Ascending aorta (tissue), 2 donors: ENCODE measurements at regions not wholly inside any gene's neighbourhood (a gene's known extent, or its start where the extent isn't known, plus 50 kb on each side); places are given as distances from the start of the nearest gene placed in this dataset.

Experiments used
- DNase-seq, 2 donors: peaks; one replicate each; pipeline ENCODE4 v3.0.0-alpha.2; 2019; ENCODE audit warnings: low spot score in 2 of 2
- H3K27ac ChIP-seq, 2 donors: fragments of 200-600 bp; sonication (generic); one replicate each; pipeline ENCODE4 v1.5.1; 2016 to 2017; ENCODE audit warnings: mild to moderate bottlenecking in 1 of 2
- H3K27me3 ChIP-seq: fragments of 200-600 bp; sonication (generic); one replicate; pipeline ENCODE4 v1.5.1; 2017
- H3K36me3 ChIP-seq, 2 donors: fragments of 200-600 bp; sonication (generic); one replicate each; pipeline ENCODE4 v1.5.1; 2016
- H3K4me1 ChIP-seq, 2 donors: fragments of 200-600 bp; sonication (generic); one replicate each; pipeline ENCODE4 v1.5.1; 2016 to 2017; ENCODE audit warnings: mild to moderate bottlenecking in 1 of 2
- H3K4me3 ChIP-seq, 2 donors: fragments of 200-600 bp; sonication (generic); one replicate each; pipeline ENCODE4 v1.5.1; 2016 to 2017; ENCODE audit warnings: mild to moderate bottlenecking in 1 of 2
- H3K9me3 ChIP-seq, 2 donors: fragments of 200-600 bp; sonication (generic); one replicate each; pipeline ENCODE4 v1.5.1; 2016
- CTCF ChIP-seq, 3 experiments: fragments of 200-600 bp in 2 of 3; fragments of 450-650 bp in 1 of 3; sonication (generic) in 2 of 3; IDR thresholded peaks; one replicate each; pipeline ENCODE4 v1.5.1; 2016 to 2019; ENCODE audit warnings: antibody characterized with exemption in 3 of 3, mild to moderate bottlenecking in 1 of 3, moderate library complexity in 1 of 3
- intact Hi-C: fragments of 100-400 bp; cut with DNase I; formaldehyde crosslinking; loops from one replicate; pipeline ENCODE4 v1.15.1; 2023

GRCh38 chr14:50020799-50021198 lies 95.6 kb downstream of the VCPKMT start:
- Histone ChIP-seq H3K4me3 (no peak overlapping the region), H3K36me3 (no peaks in the 10 kb centered on the region), H3K9me3 (peaks cover 0 to 10% of the 10 kb centered on the region in 2 donors), H3K27me3 (no peaks in the 10 kb centered on the region), H3K4me1 (peaks cover 7 to 53% of the 10 kb centered on the region in 2 donors), H3K27ac (peak overlapping the region; percentile 79 to 80)
- TF ChIP-seq CTCF (IDR thresholded peaks at IDR 0.05) = no peak
- DNase-seq = peak in 1 of 2 donors; percentile 75
- intact Hi-C loops = loop anchor here (2.0 kb wide), 2 partner anchors 34 to 40 kb away; no protein-coding TSS in a partner anchor

- H3K27me3 ChIP-seq = no peaks in the 10 kb centered on the region
- H3K36me3 ChIP-seq = no peaks in the 10 kb centered on the region
- DNase-seq = no peak
- H3K4me3 ChIP-seq = no peak overlapping the region
- TF ChIP-seq CTCF (IDR thresholded peaks at IDR 0.05) = no peak
- intact Hi-C loops = loop anchor here (2.0 kb wide), 2 partner anchors 35 to 39 kb away; no protein-coding TSS in a partner anchor
- peaks cover 0 to 10% of the 10 kb centered on the region in 2 donors for H3K9me3 ChIP-seq
- H3K4me1 ChIP-seq = peaks cover 7 to 53% of the 10 kb centered on the region in 2 donors
- peak overlapping the region; percentile 79 to 80 for H3K27ac ChIP-seq
Observed at GRCh38 chr14:50021261-50022031, 94.9 kb downstream of the VCPKMT start.

- no peak for TF ChIP-seq CTCF (IDR thresholded peaks at IDR 0.05)
- Histone ChIP-seq H3K36me3 (no peaks in the 10 kb centered on the region), H3K4me1 (peaks cover 7 to 48% of the 10 kb centered on the region in 2 donors), H3K27ac (no peak overlapping the region), H3K4me3 (no peak overlapping the region), H3K9me3 (peaks cover 0 to 10% of the 10 kb centered on the region in 2 donors), H3K27me3 (no peaks in the 10 kb centered on the region)
- intact Hi-C loops = no loop called here
- no peak for DNase-seq
Observed at GRCh38 chr14:50022661-50023060, 93.7 kb downstream of the VCPKMT start.

- Histone ChIP-seq H3K27me3 (no peaks in the 10 kb centered on the region), H3K4me3 (peak overlapping the region in 1 of 2 donors; percentile 9), H3K4me1 (peaks cover 7 to 35% of the 10 kb centered on the region in 2 donors), H3K36me3 (no peaks in the 10 kb centered on the region), H3K27ac (peak overlapping the region; percentile 70 to 78), H3K9me3 (peaks cover 0 to 10% of the 10 kb centered on the region in 2 donors)
- intact Hi-C loops = loop anchor here (2.0 kb wide), 1 partner anchor 131 kb away; the partner anchor contains the start of gene ARF6
- no peak for TF ChIP-seq CTCF (IDR thresholded peaks at IDR 0.05)
- DNase-seq = peak in 1 of 2 donors; percentile 74
Observed at GRCh38 chr14:50023671-50024490, 92.5 kb downstream of the VCPKMT start.

GRCh38 chr14:50025073-50025472 lies 91.3 kb downstream of the VCPKMT start:
- no peak for DNase-seq
- peaks cover 7 to 28% of the 10 kb centered on the region in 2 donors for H3K4me1 ChIP-seq
- intact Hi-C loops = loop anchor here (2.0 kb wide), 1 partner anchor 132 kb away; the partner anchor contains the start of gene ARF6
- H3K27me3 ChIP-seq = no peaks in the 10 kb centered on the region
- H3K27ac ChIP-seq = peak overlapping the region; percentile 70 to 78
- peaks cover 0 to 3% of the 10 kb centered on the region in 2 donors for H3K9me3 ChIP-seq
- TF ChIP-seq CTCF (IDR thresholded peaks at IDR 0.05) = no peak
- no peaks in the 10 kb centered on the region for H3K36me3 ChIP-seq
- no peak overlapping the region for H3K4me3 ChIP-seq
